GM23338 (cell line): ENCODE measurements at regions not wholly inside any gene's neighbourhood (a gene's known extent, or its start where the extent isn't known, plus 50 kb on each side); places are given as distances from the start of the nearest gene placed in this dataset.

ENCODE experiments used
- EZH2 ChIP-seq: fragments of 200-600 bp; sonication (generic); IDR thresholded peaks from one replicate; pipeline ENCODE4 v1.8.0; 2017; ENCODE audit warnings: antibody characterized with exemption, mild to moderate bottlenecking, low read depth; ENCODE audit not compliant: unreplicated experiment
- TF ChIP-seq, protein P1 (sequence below), 2 experiments: fragments of 200-600 bp in 1 of 2; sonication (generic) in 1 of 2; conservative IDR thresholded peaks; 2 replicates each; pipeline versions ENCODE4 v1.5.1 to v1.6.1; 2016 to 2017; ENCODE audit warnings: antibody characterized with exemption in 2 of 2, low read depth in 2 of 2, mild to moderate bottlenecking in 2 of 2, moderate library complexity in 1 of 2
- TF ChIP-seq, protein P2 (sequence below): IDR thresholded peaks from one replicate; pipeline ENCODE4 v1.6.1; 2018; ENCODE audit warnings: antibody characterized with exemption; ENCODE audit not compliant: unreplicated experiment

DNA sequence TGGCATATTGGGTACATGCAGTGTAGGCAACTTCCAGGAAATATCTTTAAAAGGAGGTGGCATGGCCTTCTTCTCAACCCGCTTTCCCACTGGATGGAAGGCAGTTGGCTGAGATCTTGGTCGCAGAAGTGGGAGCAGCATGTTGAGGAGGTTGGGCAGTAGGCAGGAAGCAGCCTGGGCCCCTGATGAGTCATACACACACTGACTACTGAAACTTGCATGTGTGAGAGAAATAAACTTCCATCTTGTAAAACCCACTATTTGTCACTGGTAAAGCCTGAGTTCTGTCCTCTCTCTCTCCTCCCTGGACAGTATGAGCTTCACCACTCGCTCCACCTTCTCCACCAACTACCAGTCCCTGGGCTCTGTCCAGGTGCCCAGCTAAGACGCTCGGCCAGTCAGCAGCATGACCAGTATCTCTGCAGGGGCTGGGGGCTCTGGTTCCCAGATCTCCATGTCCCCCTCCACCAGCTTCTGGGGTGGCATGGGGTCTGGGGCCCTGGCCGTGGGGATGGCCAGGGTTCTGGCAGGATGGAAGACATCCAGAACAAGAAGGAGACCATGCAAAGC, 233.8 kb upstream of the SPRED2 start:
- TF ChIP-seq, protein P1, sequence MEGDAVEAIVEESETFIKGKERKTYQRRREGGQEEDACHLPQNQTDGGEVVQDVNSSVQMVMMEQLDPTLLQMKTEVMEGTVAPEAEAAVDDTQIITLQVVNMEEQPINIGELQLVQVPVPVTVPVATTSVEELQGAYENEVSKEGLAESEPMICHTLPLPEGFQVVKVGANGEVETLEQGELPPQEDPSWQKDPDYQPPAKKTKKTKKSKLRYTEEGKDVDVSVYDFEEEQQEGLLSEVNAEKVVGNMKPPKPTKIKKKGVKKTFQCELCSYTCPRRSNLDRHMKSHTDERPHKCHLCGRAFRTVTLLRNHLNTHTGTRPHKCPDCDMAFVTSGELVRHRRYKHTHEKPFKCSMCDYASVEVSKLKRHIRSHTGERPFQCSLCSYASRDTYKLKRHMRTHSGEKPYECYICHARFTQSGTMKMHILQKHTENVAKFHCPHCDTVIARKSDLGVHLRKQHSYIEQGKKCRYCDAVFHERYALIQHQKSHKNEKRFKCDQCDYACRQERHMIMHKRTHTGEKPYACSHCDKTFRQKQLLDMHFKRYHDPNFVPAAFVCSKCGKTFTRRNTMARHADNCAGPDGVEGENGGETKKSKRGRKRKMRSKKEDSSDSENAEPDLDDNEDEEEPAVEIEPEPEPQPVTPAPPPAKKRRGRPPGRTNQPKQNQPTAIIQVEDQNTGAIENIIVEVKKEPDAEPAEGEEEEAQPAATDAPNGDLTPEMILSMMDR (conservative IDR thresholded peaks at IDR 0.05; ENCODE audit: low read depth in 2 of 2): no peak
- TF ChIP-seq EZH2: no peak
- TF ChIP-seq, protein P2, sequence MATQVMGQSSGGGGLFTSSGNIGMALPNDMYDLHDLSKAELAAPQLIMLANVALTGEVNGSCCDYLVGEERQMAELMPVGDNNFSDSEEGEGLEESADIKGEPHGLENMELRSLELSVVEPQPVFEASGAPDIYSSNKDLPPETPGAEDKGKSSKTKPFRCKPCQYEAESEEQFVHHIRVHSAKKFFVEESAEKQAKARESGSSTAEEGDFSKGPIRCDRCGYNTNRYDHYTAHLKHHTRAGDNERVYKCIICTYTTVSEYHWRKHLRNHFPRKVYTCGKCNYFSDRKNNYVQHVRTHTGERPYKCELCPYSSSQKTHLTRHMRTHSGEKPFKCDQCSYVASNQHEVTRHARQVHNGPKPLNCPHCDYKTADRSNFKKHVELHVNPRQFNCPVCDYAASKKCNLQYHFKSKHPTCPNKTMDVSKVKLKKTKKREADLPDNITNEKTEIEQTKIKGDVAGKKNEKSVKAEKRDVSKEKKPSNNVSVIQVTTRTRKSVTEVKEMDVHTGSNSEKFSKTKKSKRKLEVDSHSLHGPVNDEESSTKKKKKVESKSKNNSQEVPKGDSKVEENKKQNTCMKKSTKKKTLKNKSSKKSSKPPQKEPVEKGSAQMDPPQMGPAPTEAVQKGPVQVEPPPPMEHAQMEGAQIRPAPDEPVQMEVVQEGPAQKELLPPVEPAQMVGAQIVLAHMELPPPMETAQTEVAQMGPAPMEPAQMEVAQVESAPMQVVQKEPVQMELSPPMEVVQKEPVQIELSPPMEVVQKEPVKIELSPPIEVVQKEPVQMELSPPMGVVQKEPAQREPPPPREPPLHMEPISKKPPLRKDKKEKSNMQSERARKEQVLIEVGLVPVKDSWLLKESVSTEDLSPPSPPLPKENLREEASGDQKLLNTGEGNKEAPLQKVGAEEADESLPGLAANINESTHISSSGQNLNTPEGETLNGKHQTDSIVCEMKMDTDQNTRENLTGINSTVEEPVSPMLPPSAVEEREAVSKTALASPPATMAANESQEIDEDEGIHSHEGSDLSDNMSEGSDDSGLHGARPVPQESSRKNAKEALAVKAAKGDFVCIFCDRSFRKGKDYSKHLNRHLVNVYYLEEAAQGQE: no peak
